Inferior parietal cortex (tissue), 1 donor: ENCODE measurements at regions not wholly inside any gene's neighbourhood (a gene's known extent, or its start where the extent isn't known, plus 50 kb on each side); places are given as distances from the start of the nearest gene placed in this dataset.
"Not testable (repeated sequence)": the region's sequence is repeated elsewhere in the genome, so short reads cannot be mapped to it uniquely, and the experiment has no call there.

ENCODE experiments used
- DNase-seq: peaks from one replicate; pipeline ENCODE4 v3.0.0-alpha.2; 2016; ENCODE audit errors: extremely low spot score

DNA sequence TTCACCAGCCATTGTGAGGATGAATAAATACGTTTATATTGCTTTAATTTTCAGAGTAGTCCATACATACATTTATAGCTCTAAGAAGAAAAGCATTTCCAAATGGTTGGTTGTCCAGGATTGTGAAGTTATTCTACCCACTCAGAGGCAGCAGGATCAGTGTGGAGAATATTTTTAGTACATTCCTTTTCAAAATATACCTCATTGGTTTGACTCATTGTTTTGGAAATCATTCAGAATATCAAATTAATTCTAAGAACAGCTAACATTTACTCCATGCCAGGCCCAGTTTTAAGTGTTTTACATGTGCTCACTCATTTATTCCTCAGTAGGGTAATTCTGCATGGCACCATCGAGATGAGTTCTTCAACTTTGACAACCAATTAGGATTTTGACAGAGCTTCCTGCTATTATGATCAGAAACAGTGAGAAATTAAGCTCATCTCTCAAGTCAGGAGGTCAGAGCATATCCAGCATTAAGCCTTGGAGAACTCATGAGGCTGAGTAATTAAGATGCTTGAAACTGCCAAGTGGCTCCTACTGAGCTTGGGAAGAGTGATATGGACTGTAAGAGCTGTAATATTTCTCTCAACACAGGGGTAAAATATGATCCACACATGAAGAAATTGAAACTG lies 153.3 kb upstream of the CLEC14A start:
- DNase-seq, result no peak

DNA sequence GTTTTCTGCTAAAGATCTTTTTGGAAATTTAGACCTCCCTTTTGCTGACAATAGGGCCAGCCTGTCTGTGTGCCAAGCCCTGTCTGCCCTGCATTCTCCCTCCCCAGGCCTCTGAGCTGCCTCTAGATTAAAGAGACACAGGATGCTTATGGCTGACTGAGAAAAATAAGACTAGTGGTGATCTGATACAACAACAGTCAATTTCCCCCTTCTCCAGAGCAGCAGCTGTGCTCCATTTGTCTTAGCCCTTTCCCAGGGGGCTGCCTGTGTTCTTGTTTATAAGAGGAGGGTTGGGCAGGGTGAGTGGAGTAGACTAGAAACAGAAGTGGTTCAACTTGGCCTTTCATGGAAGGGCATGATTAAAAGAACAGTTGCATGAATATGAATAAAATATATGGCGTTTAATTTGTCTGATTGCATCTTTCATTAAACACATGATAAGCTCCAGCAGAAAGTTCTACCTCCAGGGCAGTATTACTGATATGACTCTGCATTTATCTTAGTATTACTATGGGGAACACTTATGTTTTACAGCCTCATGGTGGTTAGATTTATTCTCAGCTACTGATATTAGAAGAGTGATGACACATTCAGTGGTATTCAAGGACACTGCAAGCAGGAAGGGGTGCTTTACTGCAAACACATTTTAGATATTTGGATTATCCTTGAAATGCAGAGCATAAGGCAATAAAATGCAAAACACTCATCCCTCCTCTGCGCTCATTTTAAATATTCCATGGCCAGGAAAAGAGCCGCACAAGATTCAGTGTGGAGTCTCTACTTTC lies 150.2 kb upstream of the CLEC14A start:
- no peak for DNase-seq

DNA sequence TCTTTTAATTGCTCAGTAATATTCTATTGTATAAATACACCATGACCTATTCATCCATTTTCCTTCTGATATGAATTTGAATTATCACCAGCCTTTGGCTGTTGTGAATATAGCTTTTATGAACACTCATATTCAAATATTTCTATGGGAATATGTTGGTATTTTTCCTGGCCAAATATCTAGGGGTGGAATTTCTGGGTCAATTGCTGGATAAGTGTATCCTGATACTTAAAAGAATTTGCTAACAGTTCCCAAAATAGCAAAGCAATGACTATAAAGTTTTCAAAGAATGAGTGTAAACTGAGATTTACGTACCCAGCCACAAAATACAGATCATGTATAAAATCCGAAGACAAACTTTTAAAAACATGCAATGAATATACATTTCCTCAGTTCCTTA lies 148.7 kb upstream of the CLEC14A start:
- no peak for DNase-seq

DNA sequence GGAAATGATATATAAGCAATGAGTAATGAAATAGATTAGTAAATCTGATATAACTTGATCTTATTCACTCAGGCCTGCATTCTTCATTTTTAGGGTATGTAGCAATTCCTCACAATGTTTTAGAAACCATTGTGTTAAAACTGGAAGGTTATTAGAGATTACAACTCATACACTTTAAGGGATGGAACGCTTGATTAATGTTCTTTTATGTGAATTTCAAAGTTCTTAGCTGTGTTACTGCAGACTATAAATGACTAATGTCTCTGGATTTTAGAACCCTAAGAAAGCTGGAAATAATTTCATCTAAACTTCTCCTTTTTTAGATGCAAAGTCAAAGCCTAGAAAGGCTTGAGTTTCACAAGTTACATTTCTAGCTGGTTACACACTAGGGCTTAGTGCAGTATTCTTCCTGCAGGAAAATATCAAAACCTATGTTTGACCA lies 148.2 kb upstream of the CLEC14A start:
- DNase-seq, result no peak

DNA sequence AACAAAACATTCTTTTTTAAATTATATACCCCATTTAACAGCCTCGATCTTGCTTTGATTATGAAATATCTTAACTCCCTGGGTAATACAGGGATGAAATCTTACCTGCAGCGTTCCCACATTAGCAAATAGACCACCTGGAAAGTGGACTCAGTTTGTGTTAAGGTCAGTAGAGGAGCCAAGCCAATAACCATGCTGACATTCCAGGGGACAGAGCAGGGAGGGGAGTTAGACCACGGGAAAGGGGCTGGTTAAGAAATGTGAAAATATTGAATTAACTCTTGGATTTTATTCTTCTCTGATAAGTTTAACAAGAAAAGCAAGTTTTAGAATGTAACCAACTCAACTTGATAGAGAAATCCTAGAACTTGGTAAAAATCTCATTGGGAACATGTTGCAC lies 144.9 kb upstream of the CLEC14A start:
- DNase-seq, result no peak

DNA sequence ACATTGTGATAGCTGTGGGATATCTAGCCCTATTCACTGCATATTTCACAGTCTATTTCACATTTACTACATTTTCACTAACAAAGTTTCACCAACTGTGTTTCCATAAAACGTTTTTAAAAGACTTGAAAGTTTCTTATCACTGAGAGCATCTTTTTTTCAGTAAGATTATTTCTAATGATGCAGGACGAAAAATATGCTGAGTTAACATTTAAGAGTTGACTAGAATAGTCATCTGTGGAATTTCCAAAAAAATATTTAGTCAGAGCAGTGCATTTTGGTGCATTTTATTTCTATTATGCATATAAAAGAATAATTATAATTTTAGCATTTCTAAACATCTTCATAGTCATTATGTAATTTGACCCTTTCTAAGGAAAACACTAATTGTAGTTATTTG lies 143.8 kb upstream of the CLEC14A start:
- DNase-seq, result no peak

DNA sequence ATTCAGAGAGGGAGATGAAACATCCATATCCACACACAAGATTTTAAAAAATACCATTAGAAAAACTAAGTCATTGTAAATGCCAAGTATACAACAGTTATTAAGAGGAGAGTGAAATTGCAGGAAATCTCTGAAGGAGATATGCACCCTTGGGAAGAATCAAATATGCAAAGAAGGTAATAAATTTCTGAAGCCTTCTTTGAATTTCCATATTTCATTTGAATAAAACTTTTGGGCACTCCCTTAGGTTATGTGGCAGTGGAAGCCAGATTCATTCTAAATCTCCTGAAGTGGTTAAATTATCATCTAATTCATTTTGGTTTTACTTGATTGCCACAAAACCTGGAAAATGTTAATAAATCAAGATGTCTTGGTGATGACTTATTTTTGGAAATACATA lies 138.9 kb upstream of the CLEC14A start:
- no peak for DNase-seq

DNA sequence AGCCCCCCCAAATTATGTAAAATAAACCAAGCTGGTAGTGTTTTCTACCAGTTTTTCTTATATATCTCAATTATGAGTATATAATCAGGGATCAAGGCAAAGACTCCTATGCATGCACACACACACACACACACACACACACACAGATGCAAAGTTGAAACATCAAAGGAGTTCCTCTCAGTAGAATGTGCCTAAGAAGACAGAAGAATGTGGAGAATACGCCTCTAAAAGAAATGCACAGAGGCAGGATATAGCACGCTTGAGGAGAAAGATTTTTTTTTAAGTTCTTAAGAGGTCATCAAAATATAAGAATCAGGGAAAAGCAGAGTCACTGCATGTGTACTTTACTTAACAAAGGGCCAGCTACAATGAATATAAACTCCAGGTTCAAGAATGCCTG lies 138.2 kb upstream of the CLEC14A start:
- DNase-seq, result no peak

DNA sequence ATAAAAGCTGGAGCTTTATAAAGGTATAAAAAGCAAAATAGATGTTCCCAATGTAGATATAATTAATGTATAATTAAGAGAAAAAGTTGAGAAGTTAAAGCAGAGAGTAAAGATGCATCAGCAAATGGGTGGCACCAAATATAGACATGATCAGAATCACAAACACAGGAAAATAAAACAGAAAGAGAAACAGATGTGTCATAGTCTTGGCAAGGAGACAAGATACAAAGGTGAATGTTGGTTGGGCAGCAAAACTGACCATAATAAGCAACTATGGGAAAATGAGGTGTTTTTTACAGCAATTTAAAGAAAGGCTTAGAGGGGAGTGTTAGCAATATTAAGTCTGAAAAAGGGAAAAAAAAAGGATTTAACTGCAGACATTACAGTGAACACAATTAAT lies 135.4 kb upstream of the CLEC14A start:
- no peak for DNase-seq

DNA sequence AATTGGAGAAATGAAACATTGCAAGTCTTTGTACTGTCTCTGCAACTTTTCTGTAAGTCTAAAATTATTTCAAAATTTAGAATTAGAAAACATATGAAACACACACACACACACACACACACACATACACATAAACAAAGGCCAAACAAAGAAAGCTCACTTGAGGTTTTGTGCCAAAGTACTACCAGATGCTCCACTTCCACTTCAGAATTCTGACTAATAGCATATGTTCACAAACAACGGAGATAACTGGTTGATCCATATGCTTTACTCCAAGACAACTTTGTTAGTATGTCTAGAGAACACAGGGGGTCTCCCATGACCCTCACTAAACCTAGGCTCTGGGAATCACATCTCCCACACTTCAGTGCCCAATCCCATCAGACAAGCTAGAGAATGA lies 133.8 kb upstream of the CLEC14A start:
- DNase-seq, result no peak

DNA sequence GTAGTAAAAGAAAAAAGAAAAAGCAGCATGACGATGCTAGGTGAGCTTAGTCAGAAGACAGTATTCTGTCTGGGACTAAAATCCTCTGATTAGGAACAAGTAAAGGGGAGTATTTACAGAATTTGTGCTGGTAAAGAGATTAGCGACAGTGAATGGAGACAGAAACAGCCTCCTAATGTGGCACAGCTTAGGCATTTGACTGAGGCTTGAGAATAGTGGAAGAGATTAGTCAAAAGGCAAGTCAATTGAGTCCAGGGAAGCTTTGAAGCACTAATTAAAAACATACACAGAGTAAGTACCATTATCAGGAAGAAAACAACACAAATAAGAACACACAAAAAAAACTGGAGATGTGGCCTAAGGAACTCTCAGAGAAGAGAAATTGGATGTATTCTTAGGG lies 131.9 kb upstream of the CLEC14A start:
- DNase-seq, result no peak

DNA sequence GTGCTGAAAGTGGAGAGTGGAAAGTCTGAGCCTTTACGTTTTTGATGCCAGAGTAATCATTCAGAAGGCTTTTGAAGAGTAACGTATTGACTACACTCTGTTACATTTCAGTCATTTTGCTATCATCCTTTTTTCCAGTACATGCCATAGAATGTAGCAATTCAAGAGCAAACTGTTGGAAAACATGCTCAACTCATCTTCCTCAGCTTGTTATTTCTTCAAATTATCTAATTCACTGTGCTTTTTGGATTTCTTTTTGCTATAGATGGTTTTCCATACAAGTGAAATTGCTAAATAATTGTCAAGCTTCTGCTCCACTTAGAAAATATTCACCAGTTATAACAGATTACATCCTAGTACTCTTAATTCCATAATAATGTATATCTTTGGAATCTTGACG lies 129.9 kb upstream of the CLEC14A start:
- no peak for DNase-seq

DNA sequence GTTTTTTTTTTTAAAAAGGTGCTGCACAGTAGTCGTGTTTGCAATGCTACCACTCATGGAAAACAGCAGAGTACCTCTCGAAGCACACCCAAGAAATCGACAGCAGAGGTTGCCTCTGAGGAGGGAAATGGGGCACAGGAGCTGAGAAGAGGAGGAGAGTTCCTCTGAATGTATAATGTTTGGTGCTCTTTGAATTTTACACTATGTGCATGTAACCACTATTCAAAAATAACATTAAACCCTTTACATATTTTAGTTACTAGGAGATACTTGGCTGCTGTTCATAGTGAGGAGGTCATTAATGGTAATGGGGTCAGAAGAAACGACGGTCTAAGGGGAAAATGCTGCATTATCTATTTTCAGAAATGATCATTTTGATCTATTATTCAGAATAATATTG lies 129.4 kb upstream of the CLEC14A start:
- no peak for DNase-seq

DNA sequence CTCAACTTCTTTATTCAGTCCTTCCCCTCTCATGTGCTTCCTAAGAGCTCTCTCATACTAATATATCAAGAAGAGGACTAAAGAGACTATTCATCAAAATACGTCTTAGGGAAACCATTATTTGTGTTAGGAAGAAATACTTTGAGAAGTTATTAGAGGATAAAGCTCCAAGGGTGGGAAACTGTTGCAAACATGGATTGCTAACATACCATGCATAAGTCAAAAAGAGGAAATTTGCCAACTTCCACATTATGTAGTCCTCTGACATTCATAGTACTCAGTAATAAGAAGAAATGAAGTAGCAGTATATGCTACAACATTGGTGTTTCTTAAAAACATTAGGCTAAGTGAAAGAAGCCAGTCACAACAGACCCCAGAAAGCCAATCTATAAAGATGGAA lies 128.8 kb upstream of the CLEC14A start:
- DNase-seq, result no peak

DNA sequence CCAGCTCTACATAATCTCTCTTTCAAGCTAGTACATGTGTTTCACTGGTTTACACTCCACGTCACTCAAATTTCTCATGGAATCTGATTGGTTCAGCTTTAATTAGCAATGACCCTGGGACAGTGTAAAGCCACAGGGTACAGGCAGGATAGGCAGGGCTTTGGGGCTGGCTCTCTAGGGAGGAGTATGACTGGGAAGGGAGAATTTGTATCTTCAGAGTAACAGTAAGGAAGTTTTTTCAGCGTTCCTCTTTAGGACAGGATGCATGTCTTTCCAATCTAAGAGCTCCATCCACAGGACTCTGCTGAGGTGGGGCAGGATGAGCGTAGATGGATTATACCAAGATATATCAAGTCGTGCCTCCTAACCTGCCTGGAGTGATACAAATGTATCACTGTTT lies 112.0 kb upstream of the CLEC14A start:
- DNase-seq, result no peak

DNA sequence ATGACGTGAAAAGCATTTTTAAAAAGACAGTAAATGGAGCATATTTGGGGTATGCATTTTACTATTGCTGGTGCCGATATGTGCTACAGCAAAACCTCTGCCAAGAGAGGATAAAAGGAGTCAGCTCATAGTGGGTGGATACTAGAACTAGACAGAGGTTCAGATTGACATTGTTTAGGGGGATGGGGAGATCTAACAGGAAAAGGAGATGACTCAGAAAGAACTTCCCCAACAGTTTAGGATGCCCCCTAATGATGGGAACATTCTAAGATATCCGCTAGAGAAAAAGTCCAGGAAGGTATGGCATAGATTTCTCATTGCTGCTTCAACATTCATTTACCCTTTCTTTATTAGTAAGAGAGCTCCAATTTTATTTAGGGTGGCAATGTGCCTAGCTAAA lies 110.5 kb upstream of the CLEC14A start:
- no peak for DNase-seq

DNA sequence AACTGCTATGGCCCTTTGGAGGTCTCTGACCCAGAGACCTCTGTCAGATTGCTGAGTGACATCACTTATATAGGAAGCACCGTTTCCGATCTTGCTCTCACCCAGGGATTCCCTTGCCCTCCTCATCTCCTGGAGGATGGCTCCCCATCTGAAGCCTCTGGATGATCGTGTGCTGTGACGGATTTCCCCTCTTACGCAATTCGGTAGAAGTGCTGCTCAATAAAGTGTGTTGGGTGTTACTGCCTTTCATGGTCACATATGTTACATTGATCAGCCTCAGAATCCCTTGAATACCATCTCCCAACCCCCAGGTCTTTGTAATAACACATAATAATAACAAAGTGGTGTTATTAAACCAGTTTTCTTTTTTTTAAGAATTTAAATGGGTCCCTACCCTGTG lies 107.3 kb upstream of the CLEC14A start:
- DNase-seq, result no peak

DNA sequence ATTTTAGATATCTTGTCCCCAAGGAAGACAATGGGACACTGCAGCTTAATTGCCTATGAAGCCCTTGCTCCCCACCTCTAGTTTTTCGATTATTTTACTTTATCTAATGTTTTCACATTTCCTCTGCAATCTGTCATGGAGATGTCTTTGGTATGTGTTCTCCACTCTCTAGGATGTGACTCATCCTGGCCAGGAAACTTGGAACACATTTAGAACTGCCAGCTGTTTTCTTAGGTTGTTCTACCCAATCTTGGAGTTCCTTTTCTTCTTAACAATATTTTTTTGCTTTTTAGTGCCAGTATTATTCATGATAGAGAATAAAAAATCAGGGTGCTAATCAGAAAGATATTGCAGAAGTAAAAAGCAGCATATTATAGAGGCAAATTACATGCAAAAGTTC lies 101.7 kb upstream of the CLEC14A start:
- peak; percentile 52 for DNase-seq

DNA sequence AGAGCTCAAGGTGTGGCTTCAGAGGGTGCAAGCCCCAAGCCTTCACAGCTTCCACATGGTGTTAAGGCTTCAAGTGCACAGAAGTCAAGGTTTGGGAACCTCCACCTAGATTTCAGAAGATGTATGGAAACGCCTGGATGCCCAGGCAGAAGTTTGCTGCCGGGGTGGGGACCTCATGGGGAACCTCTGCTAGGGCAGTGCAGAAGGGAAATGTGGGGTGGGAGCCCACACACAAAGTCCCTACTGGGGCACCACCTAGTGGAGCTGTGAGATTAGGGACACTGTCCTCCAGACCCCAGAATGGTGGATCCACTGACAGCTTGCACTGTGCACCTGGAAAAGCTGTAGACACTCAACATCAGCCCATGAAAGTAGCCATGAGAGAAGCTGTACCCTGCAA lies 99.6 kb upstream of the CLEC14A start:
- not testable (repeated sequence) for DNase-seq

DNA sequence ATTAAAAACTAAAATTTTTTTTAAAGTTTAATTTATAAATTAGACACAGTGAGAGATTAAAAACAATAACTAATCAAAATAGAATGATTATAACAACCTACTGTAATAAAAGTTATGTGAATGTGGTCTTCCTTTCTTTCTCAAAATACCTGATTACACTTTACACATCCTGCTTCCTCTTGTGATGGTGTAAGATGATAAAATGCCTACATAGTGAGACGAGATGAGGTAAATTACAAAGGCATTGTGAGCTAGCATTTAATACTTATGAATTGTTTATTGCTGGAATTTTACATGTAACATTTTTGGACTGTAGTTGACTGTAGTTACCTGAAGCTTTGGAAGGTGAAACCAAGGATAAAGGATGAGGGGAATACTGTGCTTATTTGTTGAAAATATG lies 94.2 kb upstream of the CLEC14A start:
- DNase-seq, result no peak

DNA sequence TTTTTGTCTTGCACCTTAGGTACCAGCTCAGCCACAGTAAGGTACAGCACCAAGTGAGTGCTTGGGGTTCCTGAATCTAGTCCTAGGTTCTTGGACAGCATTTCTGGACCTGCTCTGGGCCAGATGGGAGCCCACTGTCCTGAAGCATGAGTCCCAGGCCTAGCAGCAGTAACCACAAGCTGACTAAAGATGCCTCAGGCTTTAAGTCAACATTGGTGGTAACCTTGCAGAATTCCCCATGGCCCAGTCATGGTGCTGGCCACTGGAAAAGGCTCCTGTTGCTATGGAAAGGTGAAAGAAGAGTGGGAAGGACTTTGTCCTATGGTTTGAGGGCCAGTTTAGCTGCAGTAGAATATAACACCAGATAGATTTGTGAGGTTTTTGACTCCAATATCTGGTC lies 86.9 kb upstream of the CLEC14A start:
- DNase-seq, result no peak

DNA sequence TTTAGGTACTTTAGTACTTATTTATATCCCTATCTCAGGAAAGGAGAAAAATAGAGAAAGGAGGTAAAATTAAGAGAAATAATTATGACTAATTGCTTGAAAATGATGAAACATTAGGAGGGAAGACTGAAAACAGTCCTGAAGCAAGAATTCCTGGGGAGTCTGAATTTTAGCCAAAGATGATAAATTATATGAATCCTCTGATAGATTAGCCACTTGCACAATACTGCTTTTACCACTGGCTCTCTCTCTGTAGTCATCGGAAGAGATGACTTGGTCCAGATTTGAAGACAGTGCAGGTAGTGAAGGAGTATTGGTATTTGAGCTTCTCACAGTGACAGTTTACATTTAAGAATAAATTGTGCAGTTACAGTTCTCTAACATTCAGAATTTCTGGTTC lies 83.8 kb upstream of the CLEC14A start:
- no peak for DNase-seq

DNA sequence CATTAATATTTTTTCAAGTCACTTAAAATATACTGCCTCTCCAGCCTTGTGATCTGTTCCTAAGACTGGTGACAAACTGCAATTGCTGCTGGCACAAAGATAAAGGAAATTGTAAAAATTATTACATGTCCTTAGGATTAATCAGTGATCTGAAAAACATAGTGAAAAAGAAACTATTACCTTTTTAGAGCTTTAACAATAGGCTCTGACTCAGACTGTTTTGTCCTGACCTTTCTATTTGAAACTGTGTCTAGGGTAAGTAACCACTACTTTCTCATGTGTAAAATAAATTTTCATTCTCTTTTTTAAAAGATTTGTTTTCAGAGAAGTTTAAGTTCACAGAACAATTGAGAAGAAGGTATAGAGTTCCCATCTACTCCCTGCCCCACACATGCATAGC lies 80.4 kb upstream of the CLEC14A start:
- DNase-seq, result no peak

DNA sequence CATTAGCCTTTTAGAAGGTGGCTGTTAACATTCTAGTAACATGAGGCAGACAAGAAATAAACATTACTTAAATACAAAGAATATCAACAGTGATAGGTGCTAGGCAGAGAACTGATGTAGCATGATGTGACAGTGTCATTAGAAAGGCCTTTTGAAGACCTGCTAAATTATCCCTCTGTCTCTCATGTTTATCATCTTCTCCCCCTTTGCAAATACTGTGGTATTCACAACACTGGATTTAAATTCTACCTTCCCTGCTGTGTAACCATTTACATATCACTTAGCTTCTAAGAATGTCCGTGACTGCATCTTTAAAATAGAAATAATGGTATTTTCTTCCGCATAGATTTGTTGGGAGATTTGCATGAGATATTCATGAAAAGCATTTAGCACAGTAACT lies 74.4 kb upstream of the CLEC14A start:
- no peak for DNase-seq
